Uterus (tissue), 2 donors: ENCODE measurements at regions not wholly inside any gene's neighbourhood (a gene's known extent, or its start where the extent isn't known, plus 50 kb on each side); places are given as distances from the start of the nearest gene placed in this dataset.

Experiments used
- CTCF ChIP-seq, 4 experiments: fragments of 200-600 bp in 2 of 4; fragments of 450-650 bp in 2 of 4; sonication (generic) in 2 of 4; IDR thresholded peaks; one replicate each; pipeline ENCODE4 v1.5.1; 2016 to 2019; ENCODE audit warnings: antibody characterized with exemption in 4 of 4, mild to moderate bottlenecking in 2 of 4, moderate library complexity in 1 of 4
- POLR2A ChIP-seq, 2 donors: fragments of 450-650 bp; IDR thresholded peaks; one replicate each; pipeline ENCODE4 v1.6.1; 2016; ENCODE audit warnings: antibody characterized with exemption in 2 of 2, mild to moderate bottlenecking in 1 of 2, moderate library complexity in 1 of 2

- TF ChIP-seq POLR2A (IDR thresholded peaks at IDR 0.05) (no peak), CTCF (IDR thresholded peaks at IDR 0.05) (no peak)
Observed at GRCh38 chr14:54114941-54115340, 158.3 kb upstream of the BMP4 start.
